ENCODE measurements at regions not wholly inside any gene's neighbourhood (a gene's known extent, or its start where the extent isn't known, plus 50 kb on each side); places are given as distances from the start of the nearest gene placed in this dataset.
"Not testable (repeated sequence)": the region's sequence is repeated elsewhere in the genome, so short reads cannot be mapped to it uniquely, and the experiment has no call there.

DNA sequence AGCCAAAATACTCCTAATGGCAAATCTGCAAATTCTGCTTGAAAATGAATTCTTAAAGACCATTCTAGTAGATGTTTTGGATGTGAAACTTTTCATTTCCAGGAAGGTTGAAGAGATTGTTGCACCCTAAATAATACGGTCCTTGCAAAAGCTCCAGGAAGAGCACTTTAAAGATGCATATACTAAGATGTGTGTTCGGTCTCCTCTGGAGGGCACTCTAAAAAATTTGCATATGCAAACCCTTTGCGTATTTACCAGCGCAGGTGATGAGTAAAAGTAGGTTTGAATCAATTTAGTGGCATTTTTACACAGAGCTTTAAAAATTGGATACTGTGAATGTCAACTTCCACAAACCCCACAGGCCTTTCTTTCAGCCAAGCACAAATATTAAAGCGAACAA lies 378.1 kb upstream of the SORCS1 start:
- no peak for DNase-seq

DNA sequence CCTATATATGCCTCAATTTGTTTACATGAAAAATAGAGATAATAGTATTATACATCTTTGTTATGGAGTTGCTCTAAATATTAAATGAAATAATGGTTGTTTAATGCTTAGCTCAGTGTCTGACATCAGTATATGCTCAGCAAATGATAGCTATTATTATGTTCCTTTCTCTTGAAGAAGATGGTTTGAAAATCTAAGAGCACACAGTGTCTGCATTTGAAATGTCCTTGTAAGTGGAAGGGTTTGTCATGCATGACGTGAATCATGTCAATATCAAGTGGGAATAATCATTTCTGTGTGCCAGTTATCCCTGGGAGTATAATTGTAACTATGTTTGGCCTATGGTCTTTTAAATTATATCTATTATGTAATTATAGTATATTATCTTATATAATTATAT lies 377.5 kb upstream of the SORCS1 start:
- DNase-seq, result no peak

DNA sequence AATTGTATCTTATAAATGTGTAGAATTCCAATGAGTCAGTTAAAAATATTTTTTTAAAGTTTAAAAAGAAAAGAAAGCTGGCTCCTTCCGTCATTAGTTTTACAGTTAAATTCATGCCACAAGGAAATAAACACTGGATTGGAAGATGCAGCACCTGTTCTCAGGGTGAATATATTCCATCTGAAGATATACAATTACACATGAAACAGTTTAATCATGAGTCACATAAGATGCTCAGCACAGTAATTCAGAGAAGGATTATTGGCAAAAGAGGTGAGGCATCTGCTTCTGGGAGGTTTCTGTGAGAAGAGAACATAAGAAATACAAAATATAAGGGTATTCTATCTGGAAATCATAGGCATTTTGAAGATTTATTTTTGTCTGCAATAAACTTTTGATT lies 376.5 kb upstream of the SORCS1 start:
- DNase-seq, result no peak

DNA sequence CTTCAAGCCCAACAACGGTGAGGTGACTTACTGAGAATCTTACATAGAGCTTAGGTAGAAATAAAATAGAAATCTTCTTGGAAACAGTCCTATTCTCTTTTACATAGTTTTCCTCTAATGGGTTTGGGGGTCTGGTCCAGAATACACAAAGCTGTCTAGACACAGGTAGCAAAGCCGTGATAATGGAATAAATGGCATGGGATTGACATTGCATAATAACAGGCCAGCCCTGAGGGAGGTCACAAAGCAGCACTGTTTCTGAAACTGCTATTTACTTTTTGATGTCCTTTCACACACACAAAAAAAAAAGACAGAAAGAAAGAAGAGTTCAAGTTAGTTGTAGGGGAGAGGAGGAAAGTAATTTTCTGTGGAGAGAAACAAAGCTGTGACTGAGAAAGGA lies 364.8 kb upstream of the SORCS1 start:
- DNase-seq, result no peak

DNA sequence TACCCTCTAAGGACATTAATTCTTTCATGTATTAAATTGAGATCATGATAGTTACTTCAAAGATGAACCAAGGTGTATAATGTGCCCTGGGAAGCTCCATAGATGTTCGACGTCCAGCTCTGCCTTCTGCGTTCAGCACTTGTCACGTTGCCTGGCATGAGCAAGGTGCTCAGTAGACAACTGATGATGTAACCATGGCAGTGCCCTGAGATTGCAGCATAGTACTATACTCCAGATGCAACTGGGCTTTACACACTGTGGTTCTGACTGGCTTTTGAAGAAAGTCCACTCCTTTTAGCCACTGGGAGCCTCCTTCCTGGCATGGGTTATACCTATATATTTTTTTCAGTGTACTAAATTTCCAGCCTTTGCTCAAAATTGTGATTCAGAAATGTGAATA lies 355.8 kb upstream of the SORCS1 start:
- DNase-seq, result no peak

DNA sequence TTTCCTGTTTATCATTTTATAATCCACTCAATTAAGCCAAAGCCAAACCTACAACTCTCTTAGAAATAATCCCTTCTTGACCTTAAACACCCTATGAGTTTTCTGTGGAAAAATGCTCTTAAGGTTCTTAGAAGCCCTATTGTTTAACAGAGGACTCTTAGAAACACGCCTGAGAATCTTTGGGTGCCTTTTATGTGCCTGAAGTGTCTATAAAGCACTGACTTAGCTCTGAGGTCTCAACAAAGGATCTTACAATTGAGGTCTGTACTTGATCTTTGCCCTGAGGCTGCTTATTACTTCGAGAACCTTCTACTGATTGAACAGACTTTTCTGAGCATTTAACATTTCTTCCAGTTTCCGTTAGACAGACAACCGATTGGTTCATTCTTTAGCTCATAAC lies 353.3 kb upstream of the SORCS1 start:
- no peak for DNase-seq

DNA sequence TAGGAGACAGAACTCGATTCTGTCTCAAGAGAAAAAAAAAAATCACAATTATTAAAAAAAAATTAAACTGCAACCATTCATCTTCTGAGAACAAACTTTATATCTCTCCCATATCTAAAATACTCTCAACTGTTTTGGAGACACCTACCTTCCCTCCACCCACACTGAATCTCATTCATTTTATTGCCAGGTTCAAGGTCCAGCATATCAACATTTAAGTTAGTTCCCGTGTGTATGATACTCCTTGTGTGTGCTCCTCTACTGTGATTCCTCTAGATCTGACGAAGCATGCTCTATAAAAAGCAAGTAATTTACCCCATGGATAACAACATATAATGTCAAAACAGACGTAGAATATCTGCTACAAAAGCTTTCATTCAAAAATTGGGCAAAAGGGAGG lies 351.8 kb upstream of the SORCS1 start:
- no peak for DNase-seq

DNA sequence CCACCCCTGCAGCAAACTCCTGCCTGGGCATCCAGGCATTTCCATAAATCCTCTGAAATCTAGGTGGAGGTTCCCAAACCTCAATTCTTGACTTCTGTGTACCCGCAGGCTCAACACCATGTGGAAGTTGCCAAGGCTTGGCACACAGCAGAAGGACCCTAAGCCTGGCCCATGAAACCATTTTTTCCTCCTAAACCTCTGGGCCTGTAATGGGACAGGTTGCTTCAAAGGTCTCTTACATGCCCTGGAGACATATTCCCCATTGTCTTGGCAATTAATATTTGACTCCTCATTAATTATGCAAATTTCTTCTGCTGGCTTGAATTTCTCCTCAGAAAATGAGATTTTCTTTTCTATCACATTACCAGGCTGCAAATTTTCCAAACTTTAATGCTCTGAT lies 339.5 kb upstream of the SORCS1 start:
- DNase-seq, result not testable (repeated sequence)

DNA sequence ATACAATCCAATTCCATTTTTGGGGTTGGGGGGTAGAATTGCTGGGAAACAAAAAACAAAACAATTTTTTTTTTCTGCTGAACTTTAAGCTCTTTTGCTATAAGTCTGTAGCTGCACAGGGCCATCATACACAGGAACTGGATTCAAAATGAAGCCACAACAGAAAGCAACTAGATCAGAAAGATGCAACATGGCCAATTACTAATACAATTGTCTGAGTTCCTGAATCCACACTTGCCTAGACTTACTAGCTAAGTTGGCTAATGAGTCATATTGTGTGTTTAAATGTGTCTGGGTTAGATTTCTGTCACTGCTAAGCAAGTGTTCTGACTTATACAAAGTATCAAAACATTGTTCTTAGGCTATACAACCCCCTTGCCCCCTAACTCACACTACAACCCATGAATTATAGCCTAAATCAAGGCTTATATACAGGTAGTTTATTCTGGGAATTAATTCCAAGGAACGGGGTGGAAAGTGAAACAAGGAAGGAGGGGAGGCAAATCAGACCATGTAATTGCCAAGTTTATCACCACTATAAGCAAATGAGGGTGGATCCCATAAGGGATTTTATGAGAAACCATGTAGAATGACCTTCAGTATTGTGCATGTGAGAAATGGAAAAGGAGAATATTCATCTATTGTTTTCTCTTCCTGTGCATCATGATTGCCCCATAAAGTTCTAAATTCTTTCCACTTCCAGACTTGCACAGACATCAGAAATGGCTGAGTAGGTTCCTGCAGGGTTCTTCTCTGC lies 337.9 kb upstream of the SORCS1 start:
- DNase-seq, result no peak

DNA sequence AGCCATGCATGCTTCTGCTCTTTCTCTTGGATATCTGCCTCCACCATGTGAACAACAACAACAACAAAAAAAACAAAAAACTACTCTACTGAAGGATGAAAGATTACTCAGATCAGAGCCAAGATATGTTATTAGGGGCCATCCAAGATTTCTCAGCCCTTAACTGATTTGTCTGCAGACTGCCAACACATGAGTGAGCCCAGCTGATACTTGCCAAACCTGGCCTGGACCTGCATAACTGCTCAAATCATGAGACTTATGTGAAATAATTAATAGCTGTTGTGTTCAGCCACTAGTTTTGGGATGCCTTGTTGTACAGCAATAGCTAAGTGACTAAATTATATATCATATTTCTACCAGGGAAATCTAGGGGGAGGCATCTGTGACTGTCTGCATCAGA lies 334.5 kb upstream of the SORCS1 start:
- no peak for DNase-seq

DNA sequence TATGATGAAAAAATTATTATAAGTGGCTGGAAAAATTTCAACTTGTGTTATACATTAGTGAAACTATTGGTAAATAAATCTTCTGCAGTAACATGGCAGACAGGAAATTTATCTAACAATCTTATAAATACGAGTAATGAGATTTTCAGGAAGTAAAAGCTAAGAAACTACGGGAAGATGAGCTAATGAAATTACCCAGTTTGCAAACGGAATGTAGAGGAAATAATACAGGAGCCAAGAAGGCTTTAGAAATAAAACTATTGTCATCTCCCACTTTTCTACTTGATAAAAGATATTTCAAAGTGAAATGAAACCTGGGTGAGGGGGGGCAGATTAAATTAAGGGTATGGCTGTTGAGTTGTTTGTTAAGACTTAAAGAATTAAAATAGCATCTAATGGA lies 332.5 kb upstream of the SORCS1 start:
- DNase-seq, result no peak

DNA sequence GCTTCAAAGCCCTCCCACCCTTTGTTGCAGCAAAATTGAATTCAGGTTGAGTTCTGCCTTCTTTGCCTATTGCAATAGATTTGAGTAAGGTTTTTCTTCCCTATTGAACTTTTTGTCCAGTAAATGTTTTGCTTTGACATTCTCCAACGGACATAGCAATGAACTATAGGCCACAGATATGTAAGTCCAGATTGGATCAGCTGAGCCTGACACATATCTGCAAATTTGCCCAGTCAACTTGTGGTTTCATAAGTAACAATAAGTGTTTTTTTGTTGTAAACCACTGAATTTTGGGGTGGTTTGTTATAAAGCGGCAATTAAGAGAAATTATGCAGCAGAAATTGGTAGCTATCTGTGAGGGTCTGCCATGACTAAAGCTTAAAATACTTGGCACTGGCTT lies 332.1 kb upstream of the SORCS1 start:
- no peak for DNase-seq

DNA sequence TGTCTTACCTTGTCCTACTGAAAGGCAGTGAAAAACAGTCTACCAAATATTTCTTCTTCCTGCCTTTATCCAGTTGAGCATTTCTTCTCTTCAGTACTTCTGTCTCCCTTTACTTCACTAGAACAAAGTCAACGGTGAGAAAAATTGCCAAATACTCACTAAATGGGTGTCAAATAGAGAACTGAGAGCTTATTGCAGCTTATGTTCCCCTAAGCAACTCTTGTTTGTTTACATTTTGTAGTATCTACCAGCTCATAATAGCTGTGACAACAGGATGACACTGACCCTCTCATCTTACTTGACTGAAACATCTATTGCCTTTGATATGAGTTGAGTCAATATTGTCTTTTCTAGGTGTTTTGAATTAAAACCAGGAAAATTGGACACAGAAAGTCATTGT lies 327.9 kb upstream of the SORCS1 start:
- no peak for DNase-seq

DNA sequence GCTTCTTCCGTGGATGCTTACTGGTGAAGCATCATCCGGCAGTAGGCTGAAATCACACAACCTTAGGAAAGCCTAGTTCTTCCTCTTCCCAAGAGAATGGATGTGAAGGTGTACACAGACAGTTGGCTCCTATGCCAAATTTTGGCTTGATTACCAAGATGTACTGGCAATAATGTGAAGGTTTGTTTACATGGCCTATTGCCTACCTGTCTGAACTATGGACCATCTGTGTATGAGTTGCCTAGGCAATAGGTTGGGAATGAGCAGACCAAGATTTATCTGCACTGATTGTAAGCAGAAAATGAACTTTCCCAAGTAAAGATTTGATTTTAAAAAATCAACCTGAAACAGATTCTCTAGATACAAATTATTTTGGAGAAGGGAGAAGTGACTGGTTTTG lies 325.9 kb upstream of the SORCS1 start:
- no peak for DNase-seq

DNA sequence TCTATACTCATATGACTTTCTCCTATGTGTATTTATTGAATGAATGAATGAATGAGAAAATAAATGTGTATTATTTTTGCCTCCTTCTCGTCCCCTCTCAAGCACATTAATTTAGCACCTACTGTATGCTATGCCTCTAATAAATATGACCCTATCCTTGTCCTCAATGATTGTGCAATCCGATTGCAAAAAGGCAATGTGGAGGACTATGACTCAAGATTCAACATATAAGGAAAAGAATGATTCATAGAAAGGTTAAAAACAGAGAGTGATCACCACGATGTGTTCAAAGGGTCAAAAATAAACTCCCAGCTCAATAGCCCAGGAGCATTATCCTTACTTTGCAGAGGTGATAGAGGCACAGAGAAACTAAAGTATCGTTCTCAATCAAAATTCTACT lies 322.8 kb upstream of the SORCS1 start:
- no peak for DNase-seq

DNA sequence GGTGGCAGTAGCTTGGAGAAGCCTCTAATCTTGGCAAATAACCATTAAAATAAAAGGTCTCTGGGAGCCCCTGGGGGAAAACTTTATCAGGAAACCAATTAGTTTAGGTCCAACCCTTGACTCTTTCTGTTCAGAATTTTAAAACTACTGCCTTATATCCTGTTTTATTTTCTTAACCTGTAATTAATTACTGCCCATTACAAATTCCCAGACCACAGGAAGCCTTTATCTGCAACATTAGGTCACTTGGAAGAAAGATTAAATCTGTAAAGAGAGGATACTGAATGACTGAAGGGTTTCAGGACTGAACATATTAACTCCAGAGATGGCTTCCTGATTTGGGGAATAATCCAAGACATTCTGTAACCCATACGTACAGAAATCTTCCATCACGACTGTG lies 320.5 kb upstream of the SORCS1 start:
- DNase-seq, result no peak

DNA sequence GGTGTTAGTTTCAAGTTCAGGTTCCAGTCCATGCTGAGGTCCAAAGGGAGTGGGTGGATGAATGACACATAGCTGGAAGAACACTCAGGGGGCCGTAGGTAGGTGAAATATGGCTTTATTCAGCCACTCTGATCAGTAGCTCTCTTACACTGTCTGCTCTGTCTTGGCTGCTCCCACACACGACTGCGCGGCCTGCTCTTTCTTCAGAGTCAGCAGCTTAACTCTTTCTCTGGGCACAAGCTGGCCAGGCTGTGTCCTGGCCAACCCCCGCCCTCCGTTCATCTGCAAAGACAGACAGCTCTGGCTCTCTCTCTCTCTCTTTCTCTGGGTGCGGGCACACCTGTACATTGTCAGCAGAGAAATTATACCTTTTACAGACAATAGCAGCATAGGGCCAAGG lies 317.4 kb upstream of the SORCS1 start:
- no peak for DNase-seq

DNA sequence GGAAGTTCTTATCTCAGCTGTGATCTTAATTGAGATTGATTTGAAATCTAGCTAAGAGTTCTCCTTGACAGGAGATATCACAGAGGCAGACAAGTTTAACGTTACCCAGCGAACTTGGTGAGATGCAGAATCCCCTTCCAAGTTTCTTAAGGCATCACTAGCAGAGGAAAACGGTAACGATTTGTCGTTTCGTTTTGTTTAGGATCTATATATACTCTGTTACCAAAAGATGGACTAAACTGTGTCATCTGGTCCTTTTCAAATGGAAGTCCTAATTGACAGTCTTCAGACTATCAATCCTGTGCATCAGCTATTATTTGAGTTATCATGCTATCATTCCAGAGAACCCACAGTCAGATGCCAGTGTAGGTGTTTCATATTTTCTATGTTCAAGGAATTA lies 316.7 kb upstream of the SORCS1 start:
- DNase-seq, result no peak

DNA sequence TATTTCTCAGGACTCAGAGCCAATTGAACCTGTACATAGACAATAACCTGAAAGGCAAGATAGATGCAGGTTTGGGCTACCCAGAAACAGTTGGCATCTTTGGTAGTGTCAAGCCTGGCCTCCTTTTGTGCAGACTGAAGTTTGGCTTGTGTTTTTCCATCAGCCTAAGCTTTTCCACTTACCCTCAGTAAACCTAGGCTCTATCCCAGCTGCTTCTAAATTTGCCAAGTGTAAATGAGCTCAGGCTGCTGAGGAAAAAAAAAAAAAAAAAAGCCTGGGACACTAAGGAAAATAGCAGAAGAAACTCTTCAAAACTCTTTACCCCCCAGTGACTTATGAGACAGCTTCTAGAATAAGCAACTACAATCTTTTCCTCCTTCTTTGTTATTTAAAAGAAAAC lies 316.3 kb upstream of the SORCS1 start:
- DNase-seq, result peak; percentile 4

DNA sequence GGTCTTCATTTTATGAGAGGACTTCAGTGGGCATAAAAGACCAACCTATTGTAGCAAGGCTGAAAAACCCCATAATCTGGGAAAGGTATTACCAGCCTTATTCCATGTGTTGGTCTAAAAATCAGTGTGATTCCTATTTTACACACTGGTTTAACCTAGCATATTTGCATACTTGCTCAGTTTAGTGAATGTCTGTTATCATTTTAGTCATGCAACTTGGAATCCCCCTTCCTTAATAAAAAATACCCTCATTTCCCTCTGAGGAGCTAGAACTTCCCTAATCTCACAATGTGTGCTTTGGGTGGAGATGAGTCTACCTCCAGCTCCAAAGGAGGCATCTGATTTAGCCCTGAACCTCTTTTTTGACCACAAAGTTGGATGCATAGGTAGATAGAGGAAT lies 312.8 kb upstream of the SORCS1 start:
- DNase-seq, result no peak

DNA sequence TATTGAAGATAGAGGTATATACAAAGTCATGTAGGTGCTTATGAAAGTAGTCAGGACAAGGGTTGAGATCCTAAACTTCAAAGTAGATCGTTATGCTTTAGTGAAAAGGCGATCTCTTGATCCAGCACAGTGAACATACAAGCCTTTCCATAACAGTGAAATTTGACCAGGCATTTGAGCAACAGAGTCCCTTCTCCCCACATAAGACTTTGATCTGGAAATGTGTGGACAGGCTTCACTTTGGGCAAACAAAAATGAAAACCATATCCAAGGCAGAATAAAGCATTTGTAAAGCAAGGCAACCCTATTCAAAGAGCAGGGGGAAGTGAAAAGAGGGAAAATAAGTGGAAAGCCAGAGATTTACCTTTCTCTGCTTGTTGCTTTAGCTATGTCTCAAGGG lies 311.9 kb upstream of the SORCS1 start:
- DNase-seq, result no peak

DNA sequence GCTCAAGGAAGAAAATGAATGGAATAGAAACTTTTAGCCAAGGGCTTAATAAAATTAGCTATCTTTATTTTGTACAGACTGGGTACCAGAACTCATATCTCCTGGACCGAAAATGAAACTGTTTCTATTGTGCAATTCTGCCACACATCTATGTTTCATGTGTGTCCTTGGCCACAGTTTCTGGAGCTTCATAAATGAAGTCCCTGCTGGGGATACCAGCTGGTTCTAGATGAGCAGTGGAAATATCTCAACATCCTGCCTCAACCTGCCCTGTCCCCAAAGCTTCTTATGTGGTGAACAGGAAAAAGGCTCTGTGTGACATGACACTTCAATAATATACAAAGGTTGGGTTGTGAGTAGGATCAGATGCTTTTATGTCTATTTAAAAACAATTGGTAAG lies 310.1 kb upstream of the SORCS1 start:
- DNase-seq, result no peak

DNA sequence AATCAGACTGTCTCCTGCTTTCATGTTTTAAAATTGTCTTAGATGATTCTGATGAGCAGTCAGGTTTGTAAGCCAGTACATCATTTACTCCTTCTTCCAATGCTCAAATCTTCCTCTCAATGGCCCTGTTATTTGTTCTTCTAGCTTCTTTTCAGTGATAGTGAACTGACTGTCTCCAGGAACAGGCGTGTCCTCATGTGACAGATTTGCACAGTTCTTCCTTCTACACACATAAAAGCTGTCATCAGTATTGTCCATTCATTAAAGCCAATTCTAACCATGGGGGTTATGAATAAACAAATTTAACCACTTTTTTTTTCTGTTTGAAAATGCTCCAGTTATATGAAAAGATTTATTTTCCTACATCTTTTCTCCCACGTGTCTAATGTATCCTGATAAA lies 308.7 kb upstream of the SORCS1 start:
- no peak for DNase-seq

DNA sequence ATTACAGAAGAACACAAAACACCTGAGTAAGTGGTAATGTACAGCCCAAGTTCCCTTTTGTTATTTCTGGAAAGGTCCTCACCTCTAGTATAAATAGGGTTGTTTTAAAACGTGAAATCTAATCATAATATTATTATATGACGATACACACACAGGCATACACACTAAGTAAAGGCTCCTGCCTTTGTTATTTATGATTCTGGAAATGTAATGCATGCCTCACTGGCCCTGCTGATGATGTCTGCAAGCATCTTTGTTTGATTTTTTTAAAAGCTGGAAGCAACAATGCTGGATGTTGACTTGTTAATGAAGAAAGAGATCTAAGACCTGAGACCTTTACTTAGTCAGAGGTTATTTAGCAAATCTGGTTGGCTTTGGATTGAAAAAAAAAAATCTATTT lies 307.4 kb upstream of the SORCS1 start:
- no peak for DNase-seq

DNA sequence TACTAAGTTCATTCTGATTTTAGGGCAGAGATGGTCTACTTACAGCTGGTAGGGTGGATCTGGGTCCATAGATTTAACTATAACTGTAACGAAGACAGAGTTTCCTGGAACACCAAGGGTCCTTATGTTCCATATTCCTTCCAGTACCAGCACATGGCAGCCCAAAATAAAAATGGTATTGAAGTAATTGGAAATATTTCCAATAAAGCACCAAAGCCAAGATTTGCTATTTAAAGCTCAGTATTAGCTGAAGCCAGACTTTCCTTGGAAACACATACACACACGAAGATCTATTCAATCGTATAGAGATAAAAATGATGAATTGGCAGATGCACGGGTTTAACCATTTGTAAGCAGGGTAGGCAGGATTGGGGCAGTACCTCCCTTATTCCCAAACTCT lies 289.1 kb upstream of the SORCS1 start:
- no peak for DNase-seq

Data from muscle of arm (tissue), 1 donor.